ENCODE measurements at regions not wholly inside any gene's neighbourhood (a gene's known extent, or its start where the extent isn't known, plus 50 kb on each side); places are given as distances from the start of the nearest gene placed in this dataset.

- Histone ChIP-seq H3K4me2 (ENCODE audit: low read depth, low read length) (no peak overlapping the region), H3K27ac (ENCODE audit: insufficient read depth, low read length) (no peak overlapping the region), H3K79me1 (ENCODE audit: low read depth in 1 of 2, low read length in 2 of 2) (no peaks in the 10 kb centered on the region), H2AK5ac (ENCODE audit: low read depth, low read length) (no peak overlapping the region), H4K5ac (ENCODE audit: low read depth, low read length) (no peak overlapping the region), H2AK9ac (replicated peaks; ENCODE audit: low read depth, low read length, poor library complexity) (no peak overlapping the region), H3K14ac (replicated peaks; ENCODE audit: low read depth, low read length) (no peak overlapping the region), H3K4me1 (ENCODE audit: control insufficient read depth, insufficient read depth, low read length) (peaks cover 4% of the 10 kb centered on the region), H2BK5ac (ENCODE audit: low read depth, low read length, poor library complexity, severe bottlenecking) (no peak overlapping the region), H3K36me3 (ENCODE audit: control insufficient read depth, insufficient read depth, low read length) (no peaks in the 10 kb centered on the region), H3K27me3 (ENCODE audit: control insufficient read depth, insufficient read depth, low read length) (peaks cover 2% of the 10 kb centered on the region; the same call in 1 of the 2 replicates), H4K20me1 (ENCODE audit: insufficient read depth, low read length) (no peaks in the 10 kb centered on the region), H4K91ac (ENCODE audit: insufficient read depth, low read depth, low read length) (no peak overlapping the region), H2BK120ac (ENCODE audit: low read depth, low read length) (no peak overlapping the region), H3K4ac (ENCODE audit: low read depth, low read length) (no peak overlapping the region), H3K23ac (ENCODE audit: low read depth, low read length) (no peak overlapping the region), H2BK20ac (ENCODE audit: low read depth, low read length) (no peak overlapping the region), H3K18ac (ENCODE audit: low read depth, low read length) (no peak overlapping the region), H3K4me3 (ENCODE audit: insufficient read depth, low read depth, low read length) (no peak overlapping the region), H2AFZ (replicated peaks; ENCODE audit: low read length, poor library complexity) (no peak overlapping the region), H3K9ac (ENCODE audit: low read depth, low read length) (no peak overlapping the region), H2BK15ac (ENCODE audit: low read depth, low read length) (no peak overlapping the region), H3K56ac (ENCODE audit: extremely low read depth, insufficient read depth, low read length) (no peak overlapping the region), H3K9me3 (ENCODE audit: control insufficient read depth, insufficient read depth, low read length) (no peaks in the 10 kb centered on the region), H4K8ac (ENCODE audit: low read depth in 2 of 2, low read length in 2 of 2) (no peak overlapping the region), H3K9me1 (ENCODE audit: insufficient read depth, low read length) (no peaks in the 10 kb centered on the region)
- DNase-seq (peak; percentile 9), ATAC-seq (ENCODE audit: low read depth) (no peak)
- dilution Hi-C loops (cut with HindIII; ENCODE audit: low sequenced_read_pairs, unreplicated experiment), result no loop called here
- intact Hi-C loops (cut with micrococcal nuclease), result no loop called here
- in situ Hi-C loops (cut with MboI; ENCODE audit: low sequenced_read_pairs), result no loop called here
- BruUV-seq (replicated peaks), result no TSS peak
- ChIA-PET POLR2A (ENCODE audit: unreplicated experiment) (no interaction called here), CTCF (no interaction called here)
- no CpG with 5 or more reads among the region's 4 CpGs for WGBS, 2 experiments (ENCODE audit: extremely low coverage in 2 of 2, insufficient read length in 1 of 2)
- TF ChIP-seq CEBPB (IDR thresholded peaks at IDR 0.05; ENCODE audit: low read depth, low read length), result no peak
- no peak for TF ChIP-seq CHD1 (IDR thresholded peaks at IDR 0.05; ENCODE audit: low read depth, low read length)
- TF ChIP-seq, protein P1, sequence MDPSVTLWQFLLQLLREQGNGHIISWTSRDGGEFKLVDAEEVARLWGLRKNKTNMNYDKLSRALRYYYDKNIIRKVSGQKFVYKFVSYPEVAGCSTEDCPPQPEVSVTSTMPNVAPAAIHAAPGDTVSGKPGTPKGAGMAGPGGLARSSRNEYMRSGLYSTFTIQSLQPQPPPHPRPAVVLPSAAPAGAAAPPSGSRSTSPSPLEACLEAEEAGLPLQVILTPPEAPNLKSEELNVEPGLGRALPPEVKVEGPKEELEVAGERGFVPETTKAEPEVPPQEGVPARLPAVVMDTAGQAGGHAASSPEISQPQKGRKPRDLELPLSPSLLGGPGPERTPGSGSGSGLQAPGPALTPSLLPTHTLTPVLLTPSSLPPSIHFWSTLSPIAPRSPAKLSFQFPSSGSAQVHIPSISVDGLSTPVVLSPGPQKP (IDR thresholded peaks at IDR 0.05; ENCODE audit: borderline replicate concordance, low read depth, low read length), result no peak
- TF ChIP-seq MXI1 (IDR thresholded peaks at IDR 0.05; ENCODE audit: borderline replicate concordance, low read depth, low read length), result no peak
- no peak for TF ChIP-seq SMC3 (IDR thresholded peaks at IDR 0.05; ENCODE audit: low read depth, low read length)
- TF ChIP-seq RAD21 (IDR thresholded peaks at IDR 0.05; ENCODE audit: low read length), result no peak
- TF ChIP-seq RFX5 (IDR thresholded peaks at IDR 0.05; ENCODE audit: low read depth, low read length), result no peak
- TF ChIP-seq NFE2L2 (IDR thresholded peaks at IDR 0.05; ENCODE audit: low read depth, low read length), result no peak
Observed at GRCh38 chrX:38893441-38893840, 92.2 kb downstream of the MID1IP1 start.

Measured in IMR-90 (cell line).